ENCODE measurements at regions not wholly inside any gene's neighbourhood (a gene's known extent, or its start where the extent isn't known, plus 50 kb on each side); places are given as distances from the start of the nearest gene placed in this dataset.

GRCh38 chr3:72022027-72022426, 237.1 kb upstream of the PROK2 start:
- H3K27ac Mint-ChIP-seq (ENCODE audit: unreplicated experiment): no peak overlapping the region
- H3K4me3 Mint-ChIP-seq (ENCODE audit: unreplicated experiment): no peak overlapping the region
- peaks cover 22% of the 10 kb centered on the region for H3K36me3 Mint-ChIP-seq (ENCODE audit: unreplicated experiment)
- no peak for TF ChIP-seq CTCF (IDR thresholded peaks at IDR 0.05; ENCODE audit: partially characterized antibody, unreplicated experiment)
- no peaks in the 10 kb centered on the region for H3K4me1 Mint-ChIP-seq (ENCODE audit: low read depth, unreplicated experiment)
- peaks cover 3% of the 10 kb centered on the region for H3K9me3 Mint-ChIP-seq (ENCODE audit: unreplicated experiment)
- DNase-seq: no peak
- H3K27me3 Mint-ChIP-seq (ENCODE audit: unreplicated experiment): no peaks in the 10 kb centered on the region

- peaks cover 1% of the 10 kb centered on the region for H3K27me3 Mint-ChIP-seq (ENCODE audit: unreplicated experiment)
- no peak overlapping the region for H3K27ac Mint-ChIP-seq (ENCODE audit: unreplicated experiment)
- H3K4me3 Mint-ChIP-seq (ENCODE audit: unreplicated experiment): no peak overlapping the region
- H3K36me3 Mint-ChIP-seq (ENCODE audit: unreplicated experiment): peaks cover 22% of the 10 kb centered on the region
- DNase-seq: no peak
- peaks cover 3% of the 10 kb centered on the region for H3K9me3 Mint-ChIP-seq (ENCODE audit: unreplicated experiment)
- TF ChIP-seq CTCF (IDR thresholded peaks at IDR 0.05; ENCODE audit: partially characterized antibody, unreplicated experiment): no peak
- H3K4me1 Mint-ChIP-seq (ENCODE audit: low read depth, unreplicated experiment): no peaks in the 10 kb centered on the region
These were observed 236.6 kb upstream of the PROK2 start for GRCh38 chr3:72021531-72021930.

- peaks cover 13% of the 10 kb centered on the region for H3K36me3 Mint-ChIP-seq (ENCODE audit: unreplicated experiment)
- no peaks in the 10 kb centered on the region for H3K4me1 Mint-ChIP-seq (ENCODE audit: low read depth, unreplicated experiment)
- no peak for DNase-seq
- H3K9me3 Mint-ChIP-seq (ENCODE audit: unreplicated experiment): peaks cover 3% of the 10 kb centered on the region
- H3K27me3 Mint-ChIP-seq (ENCODE audit: unreplicated experiment): peaks cover 1% of the 10 kb centered on the region
- no peak overlapping the region for H3K4me3 Mint-ChIP-seq (ENCODE audit: unreplicated experiment)
- H3K27ac Mint-ChIP-seq (ENCODE audit: unreplicated experiment): no peak overlapping the region
- TF ChIP-seq CTCF (IDR thresholded peaks at IDR 0.05; ENCODE audit: partially characterized antibody, unreplicated experiment): no peak
These were observed 233.5 kb upstream of the PROK2 start for GRCh38 chr3:72018343-72018984.

- peaks cover 10% of the 10 kb centered on the region for H3K36me3 Mint-ChIP-seq (ENCODE audit: unreplicated experiment)
- peaks cover 3% of the 10 kb centered on the region for H3K4me1 Mint-ChIP-seq (ENCODE audit: low read depth, unreplicated experiment)
- no peak overlapping the region for H3K4me3 Mint-ChIP-seq (ENCODE audit: unreplicated experiment)
- H3K27me3 Mint-ChIP-seq (ENCODE audit: unreplicated experiment): peaks cover 1% of the 10 kb centered on the region
- no peak for DNase-seq
- no peaks in the 10 kb centered on the region for H3K9me3 Mint-ChIP-seq (ENCODE audit: unreplicated experiment)
- no peak for TF ChIP-seq CTCF (IDR thresholded peaks at IDR 0.05; ENCODE audit: partially characterized antibody, unreplicated experiment)
- H3K27ac Mint-ChIP-seq (ENCODE audit: unreplicated experiment): no peak overlapping the region
These were observed 233.0 kb upstream of the PROK2 start for GRCh38 chr3:72017935-72018334.

GRCh38 chr3:72017311-72017710, 232.4 kb upstream of the PROK2 start:
- H3K27me3 Mint-ChIP-seq (ENCODE audit: unreplicated experiment): peaks cover 1% of the 10 kb centered on the region
- TF ChIP-seq CTCF (IDR thresholded peaks at IDR 0.05; ENCODE audit: partially characterized antibody, unreplicated experiment): no peak
- H3K27ac Mint-ChIP-seq (ENCODE audit: unreplicated experiment): no peak overlapping the region
- peaks cover 6% of the 10 kb centered on the region for H3K4me1 Mint-ChIP-seq (ENCODE audit: low read depth, unreplicated experiment)
- no peak for DNase-seq
- peaks cover 6% of the 10 kb centered on the region for H3K36me3 Mint-ChIP-seq (ENCODE audit: unreplicated experiment)
- H3K9me3 Mint-ChIP-seq (ENCODE audit: unreplicated experiment): no peaks in the 10 kb centered on the region
- H3K4me3 Mint-ChIP-seq (ENCODE audit: unreplicated experiment): no peak overlapping the region

Data from glutamatergic neuron (in vitro differentiated cells).